GM19452 (cell line): ENCODE measurements at regions not wholly inside any gene's neighbourhood (a gene's known extent, or its start where the extent isn't known, plus 50 kb on each side); places are given as distances from the start of the nearest gene placed in this dataset.

Experiments
- ATAC-seq: cut with Tn5 transposase; IDR thresholded peaks from one replicate; pipeline ENCODE4 v1.9.1; 2021; ENCODE audit not compliant: unreplicated experiment

DNA sequence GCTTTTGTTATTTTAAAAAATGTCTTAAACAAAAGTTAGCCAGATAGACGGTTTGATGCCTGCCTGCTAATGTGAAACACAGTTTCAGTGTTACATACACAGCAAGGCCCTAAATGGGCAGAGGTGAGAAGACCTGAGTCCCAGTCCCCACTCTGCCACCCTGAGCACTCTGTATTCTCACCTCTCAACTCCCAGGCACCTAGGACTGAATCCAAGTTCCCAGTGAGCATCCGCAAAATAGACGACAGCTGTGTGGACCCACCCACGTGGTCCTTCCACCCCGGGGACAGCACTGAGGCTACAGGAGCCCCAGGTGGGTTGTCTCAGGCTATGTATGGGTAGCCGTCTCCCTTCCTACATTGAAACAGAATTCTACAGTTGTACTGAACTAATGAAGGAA lies 111.5 kb downstream of the RPL27A start:
- ATAC-seq: no peak

DNA sequence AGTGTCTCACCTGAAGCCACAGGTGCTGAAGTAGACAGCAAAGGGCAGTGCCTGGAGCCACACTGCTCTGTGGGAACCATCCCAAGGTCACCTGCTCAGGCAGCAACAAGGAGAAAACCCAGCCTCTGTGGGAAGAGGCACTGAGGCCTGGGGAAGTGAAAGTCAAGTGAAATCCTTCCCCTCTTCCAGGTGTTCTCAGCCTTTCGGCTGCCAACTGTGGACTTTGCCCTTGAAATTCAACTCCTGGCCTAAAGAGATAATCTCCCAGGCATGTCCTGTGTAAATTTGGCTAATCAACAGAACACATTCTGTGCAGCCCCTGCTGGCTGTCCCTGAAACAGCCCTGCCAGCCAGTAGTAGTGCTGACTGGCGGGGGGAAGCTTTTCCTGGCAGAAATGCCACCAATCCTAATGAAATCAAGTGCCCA lies 112.1 kb downstream of the RPL27A start:
- ATAC-seq: no peak

DNA sequence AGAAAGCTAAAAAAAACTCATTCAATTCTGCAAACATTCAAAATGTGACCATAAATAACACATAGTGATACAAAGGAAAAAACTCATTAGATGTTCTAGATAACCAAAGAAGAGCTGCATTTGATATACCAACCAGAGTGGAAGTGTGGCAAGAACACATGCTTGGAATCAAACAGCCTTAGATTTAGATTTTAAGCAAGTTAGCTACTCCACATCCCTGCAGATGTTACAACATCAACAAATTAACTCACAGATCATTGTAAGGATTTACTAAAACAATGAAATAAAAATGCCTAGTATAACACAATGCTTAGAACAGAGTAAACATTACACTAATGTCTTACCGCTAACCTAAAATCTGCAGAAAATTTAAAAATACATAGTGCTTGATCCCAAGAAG lies 114.0 kb upstream of the AKIP1 start:
- no peak for ATAC-seq

DNA sequence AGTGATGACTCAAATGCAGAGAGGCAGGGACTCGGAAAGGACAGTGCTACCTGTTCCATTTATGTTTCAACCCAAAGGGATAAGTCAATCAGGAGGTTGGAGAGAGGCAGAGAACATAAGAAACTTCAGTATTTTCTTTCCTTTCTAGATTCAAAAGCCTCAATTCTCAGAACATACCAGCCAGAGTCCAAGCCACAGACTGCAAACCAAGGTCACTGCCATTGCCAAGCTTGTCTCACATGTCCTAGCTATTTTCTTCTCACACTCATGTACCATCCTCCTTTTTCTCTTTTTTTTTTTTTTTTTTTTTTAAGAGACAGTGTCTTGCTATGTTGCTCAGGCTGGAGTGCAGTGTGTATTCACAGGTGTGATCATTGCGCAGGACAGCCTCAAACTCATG lies 111.7 kb upstream of the AKIP1 start:
- no peak for ATAC-seq

DNA sequence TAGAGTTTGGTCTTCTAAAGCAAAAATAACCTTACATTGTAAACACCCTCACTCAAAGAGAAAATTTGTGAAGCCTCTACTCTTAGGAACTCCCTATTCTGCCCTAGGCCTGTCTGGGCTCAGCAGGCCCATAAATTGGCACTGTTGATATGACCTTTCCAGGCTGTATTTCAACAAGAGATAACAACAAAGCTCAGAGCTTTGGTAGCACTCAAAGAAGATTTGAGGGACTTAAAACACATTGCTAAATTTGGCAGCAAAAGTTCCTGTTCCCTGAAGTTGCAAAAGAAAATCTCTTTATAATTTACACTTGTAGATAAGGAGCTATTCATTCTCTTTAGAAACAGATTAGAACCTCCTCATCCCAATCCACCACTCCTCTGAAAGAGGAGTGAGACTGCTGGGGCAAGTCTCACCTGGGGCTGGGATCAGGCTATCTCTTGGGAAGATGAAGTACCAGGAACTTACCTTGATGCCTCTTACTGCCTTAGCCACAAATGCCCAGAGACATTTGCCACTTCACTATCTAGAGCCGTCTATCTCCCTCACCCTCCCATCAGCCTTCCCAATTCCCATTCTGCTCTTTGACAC lies 110.4 kb upstream of the AKIP1 start:
- no peak for ATAC-seq

DNA sequence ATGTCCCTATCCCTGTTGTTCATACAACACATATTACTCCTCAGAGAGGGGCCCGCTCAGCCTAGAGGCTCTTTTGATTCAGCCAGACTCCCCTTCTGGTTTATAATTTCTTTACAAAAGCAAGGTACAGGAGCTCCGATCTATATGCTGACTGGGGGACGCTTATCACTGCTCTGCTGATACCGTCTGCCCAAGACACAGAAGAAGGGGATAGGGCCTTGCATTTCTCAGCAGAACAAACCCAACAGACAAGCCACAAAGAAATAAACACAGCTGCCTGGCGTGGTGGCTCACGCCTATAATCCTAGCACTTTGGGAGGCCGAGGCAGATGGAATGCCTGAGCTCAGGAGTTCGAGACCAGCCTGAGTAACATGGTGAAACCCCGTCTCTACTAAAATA lies 109.9 kb upstream of the AKIP1 start:
- no peak for ATAC-seq

DNA sequence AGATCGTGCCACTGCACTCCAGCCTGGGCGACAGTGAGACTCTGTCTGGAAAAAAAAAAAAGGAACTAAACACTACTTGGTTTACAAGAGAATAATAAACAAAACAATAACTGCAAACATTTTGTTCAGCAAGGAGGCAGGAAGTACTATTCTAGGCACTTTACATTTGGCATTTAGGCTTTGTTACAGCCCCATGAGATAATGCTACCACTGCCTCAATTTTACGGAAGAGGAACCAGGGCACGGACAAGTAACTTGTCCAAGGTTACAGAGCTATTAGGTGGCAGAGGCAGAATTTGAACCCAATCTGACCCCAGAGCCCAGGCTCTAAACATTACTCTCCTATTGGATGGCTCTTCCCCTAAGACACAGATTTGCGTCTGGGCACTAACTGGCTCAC lies 108.7 kb upstream of the AKIP1 start:
- no peak for ATAC-seq

DNA sequence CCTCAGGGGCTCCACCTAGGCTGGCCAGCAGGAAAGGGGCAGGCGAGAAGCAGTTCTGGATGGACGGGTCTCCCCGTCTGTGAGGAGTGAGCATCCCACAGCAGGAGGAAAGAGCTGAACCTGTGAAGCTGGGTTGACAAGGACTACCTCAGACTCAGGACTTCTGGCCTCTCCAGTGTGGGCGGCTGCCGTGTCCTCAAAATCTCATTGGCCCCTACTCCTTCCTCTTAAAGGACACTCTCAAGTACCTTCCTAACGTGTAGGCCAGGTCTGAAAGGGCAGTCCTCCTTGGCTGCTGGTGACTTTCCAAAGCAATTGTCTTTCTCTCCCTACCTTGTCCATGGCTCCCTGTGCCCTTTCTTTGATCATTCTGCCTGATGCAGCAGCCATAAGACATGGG lies 107.0 kb upstream of the AKIP1 start:
- no peak for ATAC-seq

DNA sequence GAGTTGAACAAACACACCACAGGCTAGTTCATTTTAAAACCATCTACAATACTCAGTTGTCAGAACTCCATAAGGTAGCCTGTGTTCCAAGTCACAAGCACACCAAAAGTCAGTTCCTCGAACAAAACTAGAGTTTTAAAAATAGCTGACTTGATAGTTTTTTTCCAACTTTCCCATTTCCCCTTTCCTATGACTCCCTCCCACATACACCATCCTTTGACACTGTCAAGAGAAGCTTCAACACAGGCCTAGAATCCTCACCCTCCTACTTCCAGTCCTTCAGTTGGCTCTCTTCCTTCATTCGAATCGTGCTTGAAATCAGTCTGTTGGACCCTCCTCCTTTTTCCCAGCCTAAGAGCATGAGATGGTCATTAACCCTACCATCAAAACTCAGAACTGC lies 105.7 kb upstream of the AKIP1 start:
- no peak for ATAC-seq

DNA sequence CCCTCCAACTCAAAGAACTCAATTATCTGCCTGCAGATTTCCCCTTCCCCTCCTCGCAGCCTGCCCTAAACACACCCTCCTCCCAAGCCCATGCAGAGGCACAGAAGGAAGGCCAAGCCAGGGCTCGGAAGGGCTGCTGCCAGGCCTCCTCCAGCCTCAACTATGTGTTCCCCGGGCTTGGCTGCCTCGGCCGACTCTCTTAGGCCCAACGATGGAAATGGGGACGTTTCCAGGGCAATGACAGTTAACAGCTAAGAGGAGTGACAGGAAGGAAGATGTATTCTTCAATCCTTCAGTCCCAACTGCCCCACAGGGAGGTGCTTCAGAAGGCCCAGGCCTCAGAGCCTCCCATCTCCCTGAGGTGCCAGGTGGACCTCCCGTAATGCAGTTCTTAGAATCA lies 104.0 kb upstream of the AKIP1 start:
- no peak for ATAC-seq

DNA sequence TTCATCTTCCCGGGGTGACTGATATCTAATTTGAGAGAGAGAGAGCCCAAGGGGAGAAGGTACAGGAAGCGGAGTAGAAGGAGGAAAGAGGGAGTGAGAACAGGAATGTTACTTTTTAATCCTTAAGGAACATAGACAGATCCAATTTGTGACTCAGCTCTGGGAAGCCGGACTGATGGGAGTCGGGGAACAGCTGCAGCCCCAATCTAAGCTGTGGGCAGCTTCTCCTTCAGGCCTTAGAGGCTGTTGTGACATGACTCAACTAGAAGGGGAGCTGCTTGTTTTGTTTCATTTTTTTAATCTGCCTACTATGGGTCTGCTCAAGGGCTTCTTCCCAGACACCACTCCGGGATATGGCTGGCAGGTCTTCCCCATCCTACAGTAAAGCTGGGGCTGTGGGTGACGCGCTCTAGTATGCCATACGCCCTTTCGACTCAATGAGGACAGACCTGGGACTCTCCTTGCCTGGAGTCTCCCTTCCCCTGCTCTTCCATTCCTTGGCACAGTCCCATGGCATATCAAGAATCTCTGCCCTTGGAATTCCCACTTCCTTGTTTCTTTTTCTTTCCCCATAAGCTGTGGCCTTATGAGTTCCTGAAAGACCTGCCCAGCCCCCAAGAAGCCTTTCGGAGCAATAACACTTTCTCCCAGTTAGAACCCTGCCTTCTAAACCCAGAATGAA lies 103.3 kb upstream of the AKIP1 start:
- ATAC-seq: no peak

DNA sequence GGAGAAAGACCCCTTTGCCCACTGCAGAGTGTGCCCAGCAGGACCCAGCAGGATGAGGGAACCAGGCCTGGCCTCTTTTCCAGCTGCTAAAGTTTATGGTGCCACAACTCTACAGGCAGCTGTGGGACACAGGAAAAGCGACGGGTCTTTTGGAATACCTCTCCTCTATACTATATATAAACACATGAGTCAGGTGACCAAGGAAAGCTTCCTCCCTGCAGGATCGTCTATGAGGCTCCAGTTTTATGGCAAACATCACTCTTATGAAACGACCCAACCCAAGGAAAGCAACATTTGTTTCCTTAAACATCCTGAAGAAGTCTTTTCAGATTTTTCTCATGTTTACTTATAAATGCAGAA lies 102.8 kb upstream of the AKIP1 start:
- ATAC-seq: no peak

DNA sequence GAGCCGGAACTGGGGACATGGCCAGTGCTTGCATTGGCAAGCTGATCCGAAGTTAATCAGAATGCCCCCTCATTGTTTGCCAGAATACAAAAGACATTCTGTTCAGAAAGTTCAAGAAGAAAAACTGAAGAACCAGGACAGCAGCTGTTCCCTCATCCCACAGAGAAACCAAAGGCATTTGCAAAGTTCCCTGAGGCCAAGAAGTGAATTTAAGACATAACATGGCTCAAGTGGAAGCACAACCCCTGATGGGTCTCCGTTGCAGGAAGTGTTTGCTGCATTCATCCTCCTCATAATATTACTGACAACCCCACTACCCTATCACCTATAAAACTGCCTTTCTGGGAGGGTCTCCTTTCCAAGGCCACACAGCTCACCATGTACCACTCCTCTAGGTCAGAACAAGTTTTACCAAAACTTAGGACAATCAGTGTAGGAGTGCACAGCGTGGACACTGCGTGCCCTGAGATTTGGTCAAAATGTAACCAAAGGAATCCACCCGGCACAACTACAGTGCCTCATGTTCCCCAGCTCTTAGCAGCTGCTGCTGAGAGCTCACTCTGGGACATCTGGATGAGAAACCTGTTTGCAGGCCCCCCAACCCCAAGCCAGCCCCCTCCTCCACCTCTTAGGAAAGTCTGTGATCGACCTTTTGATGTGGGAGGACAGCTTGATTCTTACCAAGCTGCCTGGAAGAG lies 101.6 kb upstream of the AKIP1 start:
- no peak for ATAC-seq

DNA sequence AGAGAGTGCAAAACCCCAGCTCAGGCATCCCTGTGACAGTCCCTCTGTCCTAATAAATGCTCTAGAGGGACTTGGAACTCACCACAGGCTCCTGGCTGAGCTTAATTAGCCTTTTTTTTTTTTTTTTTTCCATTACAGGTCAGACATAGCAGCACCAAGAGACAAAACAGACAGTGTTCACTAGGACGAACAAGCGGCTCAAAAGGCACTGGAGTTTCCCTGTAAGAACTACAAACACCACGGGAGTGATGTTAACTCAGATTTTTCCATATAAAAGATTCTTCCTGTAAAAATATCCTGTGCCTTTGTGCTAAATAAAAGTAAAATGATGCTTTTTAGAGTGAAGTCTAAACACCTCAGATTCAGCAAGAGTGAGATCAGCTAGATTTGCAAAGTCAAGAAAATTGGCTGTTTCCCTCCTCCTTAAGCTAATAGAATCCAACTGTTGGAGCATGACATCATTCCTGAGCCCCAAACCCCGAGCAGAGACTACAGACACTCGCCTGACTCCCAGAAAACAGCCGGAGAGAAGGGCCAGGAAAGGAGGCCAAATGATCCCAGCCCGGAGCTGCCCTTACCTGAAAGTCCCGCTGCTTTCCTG lies 101.0 kb upstream of the AKIP1 start:
- ATAC-seq: no peak

DNA sequence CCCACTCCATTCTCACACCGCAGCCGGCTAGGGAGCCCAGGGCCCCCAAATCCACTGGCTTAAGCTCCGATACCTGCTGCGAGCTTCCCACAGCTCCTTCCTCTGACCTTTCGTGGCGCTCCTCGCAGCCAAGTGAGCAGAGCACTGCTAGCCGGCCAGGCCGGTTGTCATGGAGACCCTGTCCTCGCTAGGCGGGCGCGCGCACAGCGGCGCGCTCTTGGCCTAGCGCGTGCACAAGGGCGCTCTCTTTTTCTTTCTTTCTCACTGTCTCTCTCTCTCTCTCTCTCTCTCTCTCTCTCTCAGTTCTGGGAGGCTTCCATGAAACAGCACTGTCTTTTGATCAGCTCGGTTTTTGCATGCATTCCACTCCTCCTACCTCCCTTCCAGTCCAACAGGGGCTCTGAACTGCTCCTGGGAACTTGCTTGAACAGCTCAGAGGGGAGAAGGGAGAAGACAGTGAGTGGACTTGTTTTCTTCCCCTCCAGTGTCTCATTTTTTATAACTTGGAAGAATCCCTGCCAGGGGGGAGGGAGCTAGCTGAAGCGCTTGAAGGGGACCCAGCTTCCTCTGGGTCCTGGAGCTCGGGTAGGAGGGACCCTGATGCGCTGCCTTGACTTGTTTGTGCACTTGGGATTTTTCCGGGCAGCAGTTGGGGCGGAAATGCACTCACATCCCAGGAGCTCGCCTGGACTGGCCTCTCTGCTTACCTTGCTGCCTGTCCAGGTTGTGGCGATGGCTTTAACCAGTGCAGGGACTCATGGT lies 100.3 kb upstream of the AKIP1 start:
- ATAC-seq: no peak

DNA sequence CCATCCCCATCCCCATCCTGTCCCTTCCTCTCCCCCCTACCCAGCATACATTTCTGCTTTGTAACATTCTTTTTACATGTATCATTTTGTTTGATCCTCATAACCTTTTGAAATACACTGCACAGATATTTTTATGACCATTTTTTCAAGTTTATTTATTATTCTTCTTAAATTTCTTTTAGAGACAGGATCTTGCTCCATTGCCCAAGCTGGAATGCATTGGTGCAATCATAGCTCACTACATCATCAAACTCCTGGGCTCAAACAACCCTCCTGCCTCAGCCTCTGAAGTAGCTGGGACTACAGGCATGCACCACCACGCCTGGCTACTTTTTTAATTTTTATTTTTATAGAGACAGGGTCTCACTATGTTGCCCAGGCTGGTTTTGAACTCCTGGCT lies 99.4 kb upstream of the AKIP1 start:
- ATAC-seq: no peak

DNA sequence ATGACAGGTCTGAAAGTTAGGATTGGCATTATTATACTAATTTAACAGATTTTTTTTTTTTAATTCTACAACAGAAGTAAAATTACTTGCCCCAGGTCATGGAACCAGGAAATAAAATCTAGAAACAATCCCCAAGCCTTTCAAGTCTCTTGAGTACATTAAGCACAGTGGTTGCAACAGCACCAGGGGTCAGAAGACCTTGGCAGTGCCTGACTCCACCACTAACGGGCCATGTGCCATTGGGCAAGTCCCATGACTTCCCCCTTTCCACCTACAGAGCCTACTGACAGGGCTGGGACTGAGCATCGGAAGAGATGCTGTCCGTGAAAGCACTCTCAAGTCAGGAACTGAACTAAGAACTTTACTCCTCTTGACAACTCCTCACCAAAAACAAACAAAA lies 98.6 kb upstream of the AKIP1 start:
- ATAC-seq: no peak

DNA sequence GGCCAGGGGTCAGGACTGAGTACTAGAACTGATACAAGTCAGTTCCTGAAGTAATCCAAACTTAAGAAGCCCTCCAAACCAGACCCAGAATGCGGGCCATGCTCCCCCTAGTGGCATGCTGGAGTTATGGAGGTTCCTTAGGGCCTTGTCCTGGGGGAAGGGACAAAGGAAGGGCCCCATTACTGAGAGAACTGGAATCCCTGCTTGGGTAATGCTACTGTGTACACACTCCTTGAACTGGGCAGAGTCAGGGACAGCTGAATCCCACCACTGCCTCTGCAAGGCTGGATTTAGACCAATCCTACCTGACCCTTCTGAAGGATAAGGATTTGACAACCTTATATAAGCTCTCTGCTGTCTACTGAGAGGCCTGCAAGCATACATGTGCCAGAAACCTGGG lies 97.3 kb upstream of the AKIP1 start:
- ATAC-seq: no peak

DNA sequence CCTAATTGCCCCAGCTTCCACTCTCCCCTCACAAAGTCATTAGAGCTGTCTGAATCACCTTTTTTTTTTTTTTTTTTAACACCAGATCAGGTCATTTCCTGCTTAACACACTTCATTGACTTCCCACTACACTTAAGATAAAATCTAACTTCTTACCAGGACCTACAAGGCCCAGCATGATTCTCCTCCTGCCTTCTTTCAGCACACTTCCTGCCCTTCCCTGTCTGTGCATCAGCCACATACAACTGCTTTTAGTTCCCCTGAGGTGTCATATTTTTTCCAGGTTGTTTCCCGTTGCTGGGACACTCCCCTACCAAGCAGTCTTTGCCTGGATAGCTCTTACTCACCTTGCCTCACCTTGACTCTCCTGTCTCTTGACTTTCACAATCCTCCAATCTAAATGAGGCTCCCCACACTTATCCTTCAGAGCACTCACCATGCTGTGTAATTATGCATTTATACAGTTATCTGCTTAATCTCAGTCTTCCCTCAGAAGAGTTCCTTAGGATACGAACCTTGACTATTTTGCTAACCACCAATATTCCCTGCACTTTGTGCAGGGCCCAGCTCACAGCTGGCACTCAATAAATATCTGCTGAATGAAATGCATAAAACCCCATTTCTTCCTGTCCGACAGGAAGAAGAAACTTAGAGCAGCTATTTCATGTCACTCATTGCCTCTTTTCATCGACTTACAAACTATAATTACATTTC lies 96.6 kb upstream of the AKIP1 start:
- no peak for ATAC-seq

DNA sequence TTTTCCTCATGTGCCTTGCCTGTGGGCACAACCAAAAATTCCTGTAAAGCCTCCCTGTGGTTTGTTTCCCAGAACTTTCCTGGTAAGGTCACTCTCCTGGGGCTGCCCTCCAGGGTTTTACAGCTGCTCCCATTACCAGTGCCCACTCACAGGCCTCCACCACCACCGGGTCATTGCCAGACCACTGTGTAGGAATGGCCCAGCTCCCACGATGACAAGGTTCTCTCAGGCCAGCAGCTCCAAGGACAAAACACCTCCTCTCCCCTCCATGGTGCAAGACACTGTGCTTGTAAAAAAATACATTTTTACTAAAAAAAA lies 96.1 kb upstream of the AKIP1 start:
- no peak for ATAC-seq

DNA sequence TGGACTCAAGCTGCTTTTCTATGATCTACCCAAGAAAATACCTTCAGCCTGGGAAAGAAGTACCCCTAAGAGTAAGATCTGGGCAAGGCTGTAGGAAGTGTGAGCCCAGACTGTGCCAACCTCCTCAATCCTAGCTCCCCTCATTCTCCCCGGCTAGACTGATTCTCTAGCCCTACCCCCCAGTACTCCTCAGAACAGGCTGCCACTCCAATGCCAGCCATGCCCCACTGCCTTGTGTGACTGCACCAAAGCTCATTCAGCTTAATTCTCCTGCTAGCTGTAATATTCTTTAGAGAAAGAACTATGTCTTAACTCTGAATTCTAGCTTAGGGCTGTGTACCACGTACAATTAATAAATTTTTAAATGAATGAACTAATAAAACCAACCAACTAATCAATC lies 92.6 kb upstream of the AKIP1 start:
- no peak for ATAC-seq
